Uterus (tissue), 3 donors: ENCODE measurements at regions not wholly inside any gene's neighbourhood (a gene's known extent, or its start where the extent isn't known, plus 50 kb on each side); places are given as distances from the start of the nearest gene placed in this dataset.

Experiments used
- DNase-seq, 2 donors: peaks; one replicate each; pipeline ENCODE4 v3.0.0-alpha.2; 2019 to 2020
- H3K27ac ChIP-seq, 2 donors: fragments of 200-600 bp; sonication (generic); 1 replicate in 1 of 2; 2 replicates in 1 of 2; pipeline ENCODE4 v1.5.1; 2016 to 2018
- H3K27me3 ChIP-seq, 2 donors: fragments of 200-600 bp; sonication (generic); one replicate each; pipeline ENCODE4 v1.5.1; 2018 to 2019; ENCODE audit warnings: control low read depth in 1 of 2
- H3K36me3 ChIP-seq, 2 donors: fragments of 200-600 bp; sonication (generic); one replicate each; pipeline ENCODE4 v1.5.1; 2019; ENCODE audit warnings: control low read depth in 1 of 2
- H3K4me1 ChIP-seq, 2 donors: fragments of 200-600 bp; sonication (generic); one replicate each; pipeline ENCODE4 v1.5.1; 2018 to 2019; ENCODE audit warnings: control low read depth in 1 of 2
- H3K4me3 ChIP-seq, 2 donors: fragments of 200-600 bp; sonication (generic); 1 replicate in 1 of 2; 2 replicates in 1 of 2; pipeline ENCODE4 v1.5.1; 2018 to 2019; ENCODE audit warnings: mild to moderate bottlenecking in 1 of 2
- H3K9me3 ChIP-seq, 2 donors: fragments of 200-600 bp; sonication (generic); one replicate each; pipeline ENCODE4 v1.5.1; 2019; ENCODE audit warnings: control low read depth in 1 of 2
- POLR2A ChIP-seq, 2 donors: fragments of 450-650 bp; IDR thresholded peaks; one replicate each; pipeline ENCODE4 v1.6.1; 2016; ENCODE audit warnings: antibody characterized with exemption in 2 of 2, mild to moderate bottlenecking in 1 of 2, moderate library complexity in 1 of 2
- intact Hi-C: fragments of 100-400 bp; cut with DNase I; formaldehyde crosslinking; loops from one replicate; pipeline ENCODE4 v1.15.1; 2023; ENCODE audit warnings: low total_unique reads
- TF ChIP-seq, protein P1 (sequence below), 4 experiments: fragments of 200-600 bp in 2 of 4; fragments of 450-650 bp in 2 of 4; sonication (generic) in 2 of 4; IDR thresholded peaks; one replicate each; pipeline ENCODE4 v1.5.1; 2016 to 2019; ENCODE audit warnings: antibody characterized with exemption in 4 of 4, mild to moderate bottlenecking in 2 of 4, moderate library complexity in 1 of 4
- donor health status: DM: yes; HTN: yes; CAD: no.

DNA sequence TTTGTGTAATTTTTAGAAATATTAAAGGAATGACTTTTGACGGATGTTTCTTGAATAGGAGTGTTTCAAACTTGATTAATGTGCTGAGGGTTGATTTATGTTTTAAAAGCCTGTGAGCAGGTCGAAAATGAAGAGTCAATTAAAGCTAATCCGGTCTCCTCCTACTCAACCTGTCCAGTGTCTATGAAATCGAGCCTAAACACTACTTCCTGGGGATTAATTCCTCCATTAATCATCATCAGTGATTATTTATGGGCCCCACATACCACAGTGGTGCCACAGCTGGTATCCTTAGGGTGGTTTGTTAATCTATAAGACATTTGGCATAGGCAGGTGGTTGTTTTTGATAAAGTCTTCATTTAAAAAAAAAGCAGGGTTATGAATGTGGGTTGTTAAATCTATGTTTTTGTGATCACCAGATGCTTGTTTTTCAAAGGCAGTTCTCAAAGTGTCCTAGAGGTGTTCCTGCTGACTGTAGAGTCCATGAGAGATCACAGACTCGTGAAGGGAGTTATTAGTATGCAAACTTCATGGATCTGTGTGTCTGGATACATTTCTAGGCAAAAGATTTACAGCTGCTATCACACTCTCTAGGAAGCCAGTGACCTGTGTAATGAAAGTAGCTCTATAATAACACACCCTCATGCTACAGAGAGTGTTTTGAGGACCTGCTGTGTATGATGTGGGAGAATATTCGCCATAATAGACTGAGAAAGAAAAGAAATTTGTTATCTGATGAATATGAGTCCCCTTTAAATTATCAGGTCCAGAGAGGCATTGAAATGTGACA is 308.6 kb downstream of the AKAIN1 start:
- no peaks in the 10 kb centered on the region for H3K27me3 ChIP-seq
- H3K4me1 ChIP-seq = no peaks in the 10 kb centered on the region
- intact Hi-C loops = no loop called here
- no peaks in the 10 kb centered on the region for H3K36me3 ChIP-seq
- H3K9me3 ChIP-seq = peaks cover 0 to 3% of the 10 kb centered on the region in 2 donors
- DNase-seq = no peak
- TF ChIP-seq POLR2A (IDR thresholded peaks at IDR 0.05) = no peak
- TF ChIP-seq, protein P1, sequence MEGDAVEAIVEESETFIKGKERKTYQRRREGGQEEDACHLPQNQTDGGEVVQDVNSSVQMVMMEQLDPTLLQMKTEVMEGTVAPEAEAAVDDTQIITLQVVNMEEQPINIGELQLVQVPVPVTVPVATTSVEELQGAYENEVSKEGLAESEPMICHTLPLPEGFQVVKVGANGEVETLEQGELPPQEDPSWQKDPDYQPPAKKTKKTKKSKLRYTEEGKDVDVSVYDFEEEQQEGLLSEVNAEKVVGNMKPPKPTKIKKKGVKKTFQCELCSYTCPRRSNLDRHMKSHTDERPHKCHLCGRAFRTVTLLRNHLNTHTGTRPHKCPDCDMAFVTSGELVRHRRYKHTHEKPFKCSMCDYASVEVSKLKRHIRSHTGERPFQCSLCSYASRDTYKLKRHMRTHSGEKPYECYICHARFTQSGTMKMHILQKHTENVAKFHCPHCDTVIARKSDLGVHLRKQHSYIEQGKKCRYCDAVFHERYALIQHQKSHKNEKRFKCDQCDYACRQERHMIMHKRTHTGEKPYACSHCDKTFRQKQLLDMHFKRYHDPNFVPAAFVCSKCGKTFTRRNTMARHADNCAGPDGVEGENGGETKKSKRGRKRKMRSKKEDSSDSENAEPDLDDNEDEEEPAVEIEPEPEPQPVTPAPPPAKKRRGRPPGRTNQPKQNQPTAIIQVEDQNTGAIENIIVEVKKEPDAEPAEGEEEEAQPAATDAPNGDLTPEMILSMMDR (IDR thresholded peaks at IDR 0.05) = no peak
- no peak overlapping the region for H3K4me3 ChIP-seq
- H3K27ac ChIP-seq = no peak overlapping the region

GRCh38 chr18:4878480-4878879 is 318.6 kb downstream of the AKAIN1 start:
- TF ChIP-seq POLR2A (IDR thresholded peaks at IDR 0.05) = no peak
- TF ChIP-seq, protein P1 (IDR thresholded peaks at IDR 0.05) = no peak
- no peaks in the 10 kb centered on the region for H3K4me1 ChIP-seq
- H3K36me3 ChIP-seq = no peaks in the 10 kb centered on the region
- no peaks in the 10 kb centered on the region for H3K27me3 ChIP-seq
- no peak overlapping the region for H3K4me3 ChIP-seq
- no peak for DNase-seq
- H3K27ac ChIP-seq = no peak overlapping the region
- intact Hi-C loops = no loop called here
- H3K9me3 ChIP-seq = no peaks in the 10 kb centered on the region

- DNase-seq = no peak
- H3K27ac ChIP-seq = no peak overlapping the region
- no peak for TF ChIP-seq POLR2A (IDR thresholded peaks at IDR 0.05)
- TF ChIP-seq, protein P1 (IDR thresholded peaks at IDR 0.05) = no peak
Observed at GRCh38 chr18:4871197-4871596, 325.9 kb downstream of the AKAIN1 start.

DNA sequence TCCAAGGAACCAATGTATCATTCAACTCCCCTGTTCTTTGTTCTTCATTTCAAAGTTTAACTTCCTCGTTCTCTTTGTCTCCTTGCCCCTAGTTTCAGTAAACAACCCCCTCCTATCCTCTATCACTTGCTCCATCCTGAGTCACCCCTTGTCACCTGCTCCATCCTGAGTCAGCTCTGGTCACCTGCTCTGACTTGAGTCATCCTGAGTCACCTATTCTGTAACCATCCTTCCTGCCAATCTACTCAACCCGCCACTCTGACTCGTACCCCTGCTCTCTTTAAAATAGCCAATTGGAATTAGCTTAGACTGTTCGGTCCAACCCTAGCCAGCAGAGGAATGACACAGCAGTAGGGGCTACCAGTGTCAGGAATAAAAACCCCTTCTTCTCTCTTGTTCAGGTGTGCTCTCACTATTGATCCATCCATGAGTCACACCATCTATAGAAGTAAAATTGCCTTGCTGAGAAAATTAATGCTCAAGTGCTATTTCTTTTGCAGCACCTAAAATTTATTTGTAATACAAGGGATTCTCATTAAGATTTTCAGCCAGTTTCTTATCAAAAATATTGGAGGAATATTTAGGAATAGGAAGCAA is 326.8 kb downstream of the AKAIN1 start:
- no peaks in the 10 kb centered on the region for H3K4me1 ChIP-seq
- no peaks in the 10 kb centered on the region for H3K27me3 ChIP-seq
- H3K27ac ChIP-seq = no peak overlapping the region
- no peaks in the 10 kb centered on the region for H3K9me3 ChIP-seq
- no peak for DNase-seq
- H3K4me3 ChIP-seq = no peak overlapping the region
- intact Hi-C loops = no loop called here
- TF ChIP-seq, protein P1 (IDR thresholded peaks at IDR 0.05) = no peak
- TF ChIP-seq POLR2A (IDR thresholded peaks at IDR 0.05) = no peak
- no peaks in the 10 kb centered on the region for H3K36me3 ChIP-seq

More at GRCh38 chr18:4871197-4871596, 325.9 kb downstream of the AKAIN1 start:
- Histone ChIP-seq H3K4me1 (no peaks in the 10 kb centered on the region), H3K9me3 (no peaks in the 10 kb centered on the region), H3K27me3 (no peaks in the 10 kb centered on the region), H3K4me3 (no peak overlapping the region), H3K36me3 (no peaks in the 10 kb centered on the region)
- intact Hi-C loops = no loop called here

GRCh38 chr18:4869155-4869554 is 327.9 kb downstream of the AKAIN1 start:
- TF ChIP-seq, protein P1 (IDR thresholded peaks at IDR 0.05) = no peak
- TF ChIP-seq POLR2A (IDR thresholded peaks at IDR 0.05) = no peak
- Histone ChIP-seq H3K27ac (no peak overlapping the region), H3K9me3 (no peaks in the 10 kb centered on the region), H3K4me1 (no peaks in the 10 kb centered on the region), H3K4me3 (no peak overlapping the region), H3K27me3 (no peaks in the 10 kb centered on the region), H3K36me3 (no peaks in the 10 kb centered on the region)
- intact Hi-C loops = no loop called here
- DNase-seq = no peak
